Lower leg skin (tissue), 3 donors: ENCODE measurements at regions not wholly inside any gene's neighbourhood (a gene's known extent, or its start where the extent isn't known, plus 50 kb on each side); places are given as distances from the start of the nearest gene placed in this dataset.

Experiments
- CTCF ChIP-seq, 3 donors: fragments of 450-650 bp; IDR thresholded peaks; one replicate each; pipeline ENCODE4 v1.5.1; 2016; ENCODE audit warnings: antibody characterized with exemption in 3 of 3, mild to moderate bottlenecking in 3 of 3, moderate library complexity in 2 of 3
- POLR2A ChIP-seq, 2 donors: fragments of 450-650 bp; IDR thresholded peaks; one replicate each; pipeline ENCODE4 v1.6.1; 2016 to 2017; ENCODE audit warnings: antibody characterized with exemption in 2 of 2, mild to moderate bottlenecking in 1 of 2, moderate library complexity in 1 of 2

DNA sequence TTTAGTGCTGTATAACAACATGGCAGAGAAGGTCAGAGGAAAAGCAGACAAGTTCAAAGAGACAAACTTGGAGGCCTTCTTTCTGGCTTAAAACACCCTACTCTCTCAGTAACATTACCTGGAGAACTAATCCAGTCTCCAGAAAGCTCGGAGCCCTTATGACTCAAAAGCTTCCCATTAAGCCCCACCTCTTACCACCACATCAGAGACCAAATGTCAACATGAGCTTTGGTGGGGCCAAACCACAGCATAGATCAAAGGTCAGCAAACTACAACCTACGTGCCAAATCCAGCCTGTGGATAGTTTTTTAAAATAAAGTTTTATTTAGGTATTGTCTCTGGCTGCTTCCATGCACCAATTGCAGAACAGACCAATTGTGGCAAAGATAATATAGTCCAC is 589.9 kb downstream of the DNAH5 start:
- TF ChIP-seq CTCF (IDR thresholded peaks at IDR 0.05) (no peak), POLR2A (IDR thresholded peaks at IDR 0.05) (no peak)
